B cell (primary cell): ENCODE measurements at regions not wholly inside any gene's neighbourhood (a gene's known extent, or its start where the extent isn't known, plus 50 kb on each side); places are given as distances from the start of the nearest gene placed in this dataset.

Experiments used
- ATAC-seq: fragments of 200-7000 bp; cut with Tn5 transposase; one replicate; pipeline ENCODE4 v1.10.0; 2021; ENCODE audit warnings: low read depth, mild to moderate bottlenecking, moderate number of reproducible peaks, moderate library complexity
- CTCF ChIA-PET: fragments of 350-600 bp; sonication (Branson Sonifier 250); formaldehyde crosslinking; loops from one replicate; lab custom pipeline; 2021; ENCODE audit warnings: antibody characterized with exemption, inconsistent platforms; lab: Charles Lee
- POLR2A ChIA-PET: fragments of 350-600 bp; sonication (Branson Sonifier 250); formaldehyde crosslinking; loops from one replicate; lab custom pipeline; 2021; ENCODE audit warnings: antibody characterized with exemption; lab: Charles Lee
- DNase-seq: peaks from one replicate; pipeline ENCODE4 v3.0.0; 2013
- H2AFZ ChIP-seq: 2 replicates; pipeline ENCODE4 v1.6.1; 2012; ENCODE audit warnings: mild to moderate bottlenecking, low read depth, low read length; ENCODE audit not compliant: insufficient read depth, poor library complexity, severe bottlenecking
- H3K27ac ChIP-seq, 2 donors: 1 replicate in 1 of 2; 2 replicates in 1 of 2; pipeline ENCODE4 v1.5.1; 2012 to 2013; ENCODE audit warnings: low read length in 2 of 2, mild to moderate bottlenecking in 2 of 2, moderate library complexity in 1 of 2
- H3K27me3 ChIP-seq, 4 experiments: fragments of 200-600 bp in 1 of 4; sonication (generic) in 1 of 4; replicated peaks in 1 of 4; 1 replicate in 2 of 4; 2 replicates in 2 of 4; pipeline versions ENCODE4 v1.6.1 to v1.7.0; 2013 to 2016; ENCODE audit warnings: low read length in 3 of 4, mild to moderate bottlenecking in 2 of 4, mixed read lengths in 1 of 4, moderate library complexity in 1 of 4; ENCODE audit not compliant: insufficient read depth in 4 of 4, control insufficient read depth in 3 of 4; ENCODE audit errors: control extremely low read depth in 1 of 4
- H3K36me3 ChIP-seq, 2 experiments: replicated peaks in 1 of 2; 1 replicate in 1 of 2; 2 replicates in 1 of 2; pipeline versions ENCODE4 v1.6.1 to v1.7.1; 2013; ENCODE audit warnings: low read length in 1 of 2; ENCODE audit not compliant: insufficient read depth in 2 of 2, control insufficient read depth in 1 of 2; ENCODE audit errors: control extremely low read depth in 1 of 2, extremely low read depth in 1 of 2
- H3K4me1 ChIP-seq, 2 donors: fragments of 200-600 bp in 1 of 2; sonication (generic) in 1 of 2; 1 replicate in 1 of 2; 2 replicates in 1 of 2; pipeline versions ENCODE4 v1.5.1 to v1.6.1; 2013 to 2017; ENCODE audit warnings: low read length in 2 of 2; ENCODE audit not compliant: control insufficient read depth in 2 of 2, insufficient read depth in 2 of 2
- H3K4me2 ChIP-seq: replicated peaks from 2 replicates; pipeline ENCODE3; 2012; ENCODE audit warnings: mild to moderate bottlenecking, low read depth, low read length; ENCODE audit not compliant: poor library complexity, severe bottlenecking
- H3K4me3 ChIP-seq, 5 experiments: fragments of 200-600 bp in 1 of 5; sonication (generic) in 1 of 5; 1 replicate in 3 of 5; 2 replicates in 2 of 5; pipeline versions ENCODE4 v1.5.1 to v1.7.0; 2011 to 2016; ENCODE audit warnings: low read length in 4 of 5, mild to moderate bottlenecking in 4 of 5, low read depth in 2 of 5, control low read depth in 1 of 5, moderate library complexity in 1 of 5; ENCODE audit not compliant: insufficient read depth in 1 of 5; ENCODE audit errors: control extremely low read depth in 1 of 5, extremely low read depth in 1 of 5
- H3K79me2 ChIP-seq: fragments of 200-600 bp; sonication (generic); one replicate; pipeline ENCODE4 v1.6.0; 2016; ENCODE audit warnings: low read length; ENCODE audit not compliant: control insufficient read depth, insufficient read depth
- H3K9ac ChIP-seq: fragments of 200-600 bp; sonication (generic); 2 replicates; pipeline ENCODE4 v1.6.1; 2017; ENCODE audit warnings: mild to moderate bottlenecking, low read length, moderate library complexity
- H3K9me3 ChIP-seq, 3 donors: one replicate each; pipeline versions ENCODE4 v1.6.1 to v1.7.1; 2013; ENCODE audit warnings: low read length in 2 of 3; ENCODE audit not compliant: control insufficient read depth in 2 of 3, insufficient read depth in 1 of 3; ENCODE audit errors: control extremely low read depth in 1 of 3
- H4K20me1 ChIP-seq: 2 replicates; pipeline ENCODE4 v1.6.0; 2012; ENCODE audit warnings: mild to moderate bottlenecking, low read length; ENCODE audit not compliant: insufficient read depth, control insufficient read depth, poor library complexity, severe bottlenecking
- H3K27ac Mint-ChIP-seq: one replicate; pipeline ENCODE4 v1.8.0; 2021; ENCODE audit warnings: mixed read lengths
- H3K27me3 Mint-ChIP-seq: one replicate; pipeline ENCODE4 v1.8.0; 2021; ENCODE audit warnings: mixed read lengths
- H3K4me1 Mint-ChIP-seq: one replicate; pipeline ENCODE4 v1.8.0; 2021; ENCODE audit warnings: mixed read lengths
- H3K4me3 Mint-ChIP-seq: one replicate; pipeline ENCODE4 v1.8.0; 2021; ENCODE audit warnings: mixed read lengths
- H3K9me3 Mint-ChIP-seq: one replicate; pipeline ENCODE4 v1.8.0; 2022; ENCODE audit warnings: mixed read lengths; ENCODE audit not compliant: insufficient read depth
- EZH2 ChIP-seq: IDR thresholded peaks from 2 replicates; pipeline ENCODE4 v1.6.1; 2012; ENCODE audit warnings: borderline replicate concordance, low read depth, mild to moderate bottlenecking, moderate library complexity, low read length; ENCODE audit not compliant: insufficient read depth, poor library complexity, severe bottlenecking
- WGBS: methylation state at CpG from one replicate; pipeline ENCODE4 v1.1.5; 2013; ENCODE audit warnings: missing lambda C conversion rate; ENCODE audit not compliant: insufficient coverage; 5-methylcytosine and 5-hydroxymethylcytosine counted together
- intact Hi-C: fragments of 100-400 bp; cut with micrococcal nuclease; formaldehyde crosslinking; loops from one replicate; pipeline ENCODE4 v1.10.0; 2022
- TF ChIP-seq, protein P1 (sequence below): fragments of 200-600 bp; IDR thresholded peaks from one replicate; pipeline ENCODE4 v1.8.0; 2022; ENCODE audit warnings: antibody characterized with exemption, mild to moderate bottlenecking

DNA sequence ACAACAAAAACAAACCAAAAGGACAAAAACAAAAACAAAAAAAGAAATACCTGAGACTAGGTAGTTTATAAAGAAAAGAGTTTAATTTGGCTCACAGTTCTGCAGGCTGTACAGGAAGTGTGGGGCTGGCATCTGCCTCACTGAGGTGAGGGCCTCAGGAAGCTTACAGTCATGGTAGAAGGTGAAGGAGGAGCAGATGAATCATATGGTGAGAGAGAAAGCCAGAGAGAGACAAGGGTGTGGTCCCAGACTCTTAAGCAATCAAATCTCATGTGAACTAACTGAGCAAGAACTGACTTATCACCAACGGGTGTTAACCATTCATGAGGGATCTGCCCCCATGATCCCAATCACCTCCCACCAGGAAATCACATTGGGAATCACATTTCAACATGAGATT is 58.8 kb upstream of the ZBED5 start:
- no peak overlapping the region for H3K9ac ChIP-seq
- H3K4me3 Mint-ChIP-seq: no peak overlapping the region
- WGBS: 0% methylated on average over 1 of the region's 1 CpG
- peaks cover 2% of the 10 kb centered on the region for H3K4me1 Mint-ChIP-seq
- no peaks in the 10 kb centered on the region for H3K79me2 ChIP-seq
- intact Hi-C loops: no loop called here
- H3K4me3 ChIP-seq: no peak overlapping the region
- ChIA-PET POLR2A (no interaction called here), CTCF (interaction anchor here (1.3 kb wide), 1 partner anchor 104 kb away, joined by 4 read pairs; no protein-coding TSS in a partner anchor)
- no peak overlapping the region for H2AFZ ChIP-seq
- ATAC-seq (no peak), DNase-seq (no peak)
- H3K9me3 ChIP-seq: peaks cover 0 to 8% (median 0%) of the 10 kb centered on the region in 3 donors
- no peaks in the 10 kb centered on the region for H3K27me3 ChIP-seq
- no peaks in the 10 kb centered on the region for H3K4me1 ChIP-seq
- H3K27ac ChIP-seq: no peak overlapping the region
- H3K36me3 ChIP-seq: no peaks in the 10 kb centered on the region
- no peaks in the 10 kb centered on the region for H3K27me3 Mint-ChIP-seq
- H4K20me1 ChIP-seq: no peaks in the 10 kb centered on the region
- no peaks in the 10 kb centered on the region for H3K9me3 Mint-ChIP-seq
- H3K4me2 ChIP-seq: no peak overlapping the region
- no peak overlapping the region for H3K27ac Mint-ChIP-seq
- TF ChIP-seq, protein P1, sequence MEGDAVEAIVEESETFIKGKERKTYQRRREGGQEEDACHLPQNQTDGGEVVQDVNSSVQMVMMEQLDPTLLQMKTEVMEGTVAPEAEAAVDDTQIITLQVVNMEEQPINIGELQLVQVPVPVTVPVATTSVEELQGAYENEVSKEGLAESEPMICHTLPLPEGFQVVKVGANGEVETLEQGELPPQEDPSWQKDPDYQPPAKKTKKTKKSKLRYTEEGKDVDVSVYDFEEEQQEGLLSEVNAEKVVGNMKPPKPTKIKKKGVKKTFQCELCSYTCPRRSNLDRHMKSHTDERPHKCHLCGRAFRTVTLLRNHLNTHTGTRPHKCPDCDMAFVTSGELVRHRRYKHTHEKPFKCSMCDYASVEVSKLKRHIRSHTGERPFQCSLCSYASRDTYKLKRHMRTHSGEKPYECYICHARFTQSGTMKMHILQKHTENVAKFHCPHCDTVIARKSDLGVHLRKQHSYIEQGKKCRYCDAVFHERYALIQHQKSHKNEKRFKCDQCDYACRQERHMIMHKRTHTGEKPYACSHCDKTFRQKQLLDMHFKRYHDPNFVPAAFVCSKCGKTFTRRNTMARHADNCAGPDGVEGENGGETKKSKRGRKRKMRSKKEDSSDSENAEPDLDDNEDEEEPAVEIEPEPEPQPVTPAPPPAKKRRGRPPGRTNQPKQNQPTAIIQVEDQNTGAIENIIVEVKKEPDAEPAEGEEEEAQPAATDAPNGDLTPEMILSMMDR: no peak
- no peak for TF ChIP-seq EZH2

DNA sequence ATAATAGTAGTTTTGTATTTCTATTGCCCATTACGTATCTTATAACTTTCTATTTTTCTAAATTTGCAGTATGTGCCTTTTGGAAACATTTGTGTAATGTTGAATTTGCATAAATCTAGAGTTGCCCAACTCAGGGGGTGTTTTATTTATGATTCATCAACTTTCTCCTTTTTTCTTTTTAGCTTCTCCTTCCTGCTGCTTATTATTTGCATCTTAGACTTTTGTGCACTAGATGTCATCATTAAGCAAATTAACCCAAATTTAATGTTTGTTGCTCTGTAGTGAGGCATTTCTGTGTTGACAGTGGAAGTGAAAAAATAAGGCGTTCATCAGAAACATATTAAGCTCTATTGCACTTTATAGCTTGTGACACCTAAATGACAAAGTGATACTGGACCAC is 56.2 kb upstream of the ZBED5 start:
- Mint-ChIP-seq H3K27ac (no peak overlapping the region), H3K4me3 (no peak overlapping the region), H3K27me3 (no peaks in the 10 kb centered on the region), H3K4me1 (peaks cover 2% of the 10 kb centered on the region), H3K9me3 (no peaks in the 10 kb centered on the region)
- Histone ChIP-seq H3K36me3 (no peaks in the 10 kb centered on the region), H3K4me3 (no peak overlapping the region), H3K79me2 (no peaks in the 10 kb centered on the region), H3K27ac (no peak overlapping the region), H3K4me1 (no peaks in the 10 kb centered on the region), H2AFZ (no peak overlapping the region), H3K4me2 (no peak overlapping the region), H3K27me3 (no peaks in the 10 kb centered on the region), H4K20me1 (no peaks in the 10 kb centered on the region), H3K9ac (no peak overlapping the region), H3K9me3 (peaks cover 0 to 8% (median 0%) of the 10 kb centered on the region in 3 donors)
- intact Hi-C loops: no loop called here
- TF ChIP-seq EZH2: no peak
- TF ChIP-seq, protein P1: no peak
- DNase-seq: no peak
- ATAC-seq: no peak
- POLR2A ChIA-PET: no interaction called here
- WGBS: no CpG with 5 or more reads among the region's 2 CpGs
- CTCF ChIA-PET: interaction anchor here (0.8 to 1.8 kb wide), 4 partner anchors 9 to 114 kb away, joined by 3 to 5 read pairs (median 4); no protein-coding TSS in a partner anchor
